MM.1S (cell line): ENCODE measurements at regions not wholly inside any gene's neighbourhood (a gene's known extent, or its start where the extent isn't known, plus 50 kb on each side); places are given as distances from the start of the nearest gene placed in this dataset.

Source experiments
- DNase-seq: peaks from one replicate; pipeline ENCODE4 v3.0.0-alpha.2; 2015
- H2AFZ ChIP-seq: fragments of 300-600 bp; sonication (generic); 2 replicates; pipeline ENCODE4 v1.6.0; 2016; ENCODE audit warnings: antibody characterized with exemption, low read length
- H3F3A ChIP-seq: fragments of 300-600 bp; sonication (generic); 2 replicates; pipeline ENCODE4 v1.6.1; 2016; ENCODE audit warnings: mild to moderate bottlenecking, antibody characterized with exemption, low read length, moderate library complexity, mixed read lengths; ENCODE audit not compliant: insufficient read depth
- H3K27ac ChIP-seq: fragments of 300-600 bp; sonication (generic); 2 replicates; pipeline ENCODE4 v1.5.1; 2016; ENCODE audit warnings: mild to moderate bottlenecking, low read length
- H3K27me3 ChIP-seq: fragments of 300-600 bp; sonication (generic); replicated peaks from 2 replicates; pipeline ENCODE4 v1.6.0; 2016; ENCODE audit warnings: low read length; ENCODE audit not compliant: insufficient read depth
- H3K36me3 ChIP-seq: fragments of 300-600 bp; sonication (generic); replicated peaks from 2 replicates; pipeline ENCODE4 v1.6.1; 2016; ENCODE audit warnings: mild to moderate bottlenecking, low read length, mixed read lengths; ENCODE audit not compliant: insufficient read depth
- H3K4me1 ChIP-seq: fragments of 300-600 bp; sonication (generic); 2 replicates; pipeline ENCODE4 v1.6.1; 2016; ENCODE audit warnings: low read length, mixed read lengths
- H3K4me2 ChIP-seq: fragments of 300-600 bp; sonication (generic); 2 replicates; pipeline ENCODE4 v1.6.0; 2016; ENCODE audit warnings: low read depth, low read length
- H3K4me3 ChIP-seq: fragments of 300-600 bp; sonication (generic); 2 replicates; pipeline ENCODE4 v1.5.1; 2016; ENCODE audit warnings: low read length, mixed read lengths
- H3K79me2 ChIP-seq: fragments of 300-600 bp; sonication (generic); 2 replicates; pipeline ENCODE4 v1.6.1; 2016; ENCODE audit warnings: mixed run types, low read length, mixed read lengths
- H3K9ac ChIP-seq: fragments of 300-600 bp; sonication (generic); 2 replicates; pipeline ENCODE4 v1.6.1; 2016; ENCODE audit warnings: low read length, mixed read lengths
- H3K9me2 ChIP-seq: fragments of 300-600 bp; sonication (generic); replicated peaks from 2 replicates; pipeline ENCODE4 v1.6.1; 2016; ENCODE audit warnings: mild to moderate bottlenecking, low read length, mixed read lengths; ENCODE audit not compliant: insufficient read depth
- H3K9me3 ChIP-seq: fragments of 300-600 bp; sonication (generic); replicated peaks from 2 replicates; pipeline ENCODE4 v1.6.1; 2016; ENCODE audit warnings: mild to moderate bottlenecking, low read length, mixed read lengths; ENCODE audit not compliant: insufficient read depth
- H4K20me1 ChIP-seq: fragments of 300-600 bp; sonication (generic); 2 replicates; pipeline ENCODE4 v1.6.1; 2016; ENCODE audit warnings: mild to moderate bottlenecking, low read length, moderate library complexity, mixed read lengths; ENCODE audit not compliant: insufficient read depth
- CTCF ChIP-seq: fragments of 300-600 bp; sonication (generic); IDR thresholded peaks from 2 replicates; pipeline ENCODE4 v1.5.1; 2016; ENCODE audit warnings: antibody characterized with exemption, low read length, mixed read lengths
- EZH2 ChIP-seq: fragments of 300-600 bp; sonication (generic); optimal IDR thresholded peaks from 2 replicates; pipeline ENCODE3; 2017; ENCODE audit warnings: low read depth, mild to moderate bottlenecking, antibody characterized with exemption, low read length, mixed read lengths
- EZH2phosphoT487 ChIP-seq: fragments of 300-600 bp; sonication (generic); IDR thresholded peaks from 2 replicates; pipeline ENCODE4 v1.6.1; 2018; ENCODE audit warnings: antibody characterized with exemption, low read length

DNA sequence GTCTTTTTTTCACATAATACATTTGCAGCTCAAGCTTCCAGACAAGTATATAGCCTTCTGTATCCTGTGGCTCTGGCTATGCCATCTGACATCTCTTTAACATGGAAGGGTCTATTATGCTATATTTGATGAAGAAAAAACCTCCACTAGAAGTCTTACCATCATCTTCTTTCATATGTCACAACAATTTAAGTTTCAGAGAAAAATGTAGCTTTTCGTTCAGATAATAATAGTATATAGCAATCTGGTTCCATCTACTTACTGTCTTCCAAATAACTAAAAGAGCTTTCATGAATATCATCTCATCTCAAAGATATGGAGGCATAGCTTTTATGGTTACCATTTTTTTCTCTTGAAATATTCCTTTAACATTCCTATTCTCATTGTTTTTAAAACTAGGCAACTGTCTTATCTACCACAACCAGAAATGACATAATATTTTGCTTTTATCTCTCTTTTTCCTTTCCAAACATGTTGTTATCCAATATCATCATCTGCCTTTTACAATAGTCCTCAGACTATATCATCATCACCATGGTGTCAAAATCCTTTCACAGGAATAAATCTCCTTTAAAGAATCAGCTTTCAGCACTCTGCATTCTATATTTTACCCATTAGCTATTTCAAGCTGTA lies 1005.1 kb downstream of the PDHA2 start:
- no peaks in the 10 kb centered on the region for H3K79me2 ChIP-seq
- no peak for TF ChIP-seq EZH2
- TF ChIP-seq EZH2phosphoT487, result no peak
- no peak for TF ChIP-seq CTCF
- no peak for DNase-seq
- H3F3A ChIP-seq, result no peaks in the 10 kb centered on the region
- H3K4me3 ChIP-seq, result no peak overlapping the region
- H3K4me2 ChIP-seq, result no peak overlapping the region
- H3K9me3 ChIP-seq, result no peaks in the 10 kb centered on the region
- no peaks in the 10 kb centered on the region for H3K9me2 ChIP-seq
- no peaks in the 10 kb centered on the region for H4K20me1 ChIP-seq
- no peaks in the 10 kb centered on the region for H3K27me3 ChIP-seq
- H3K27ac ChIP-seq, result no peak overlapping the region
- H3K4me1 ChIP-seq, result no peaks in the 10 kb centered on the region
- H2AFZ ChIP-seq, result no peak overlapping the region
- no peak overlapping the region for H3K9ac ChIP-seq
- H3K36me3 ChIP-seq, result no peaks in the 10 kb centered on the region

GRCh38 chr4:96845819-96846218 lies 1005.9 kb downstream of the PDHA2 start:
- H3K27ac ChIP-seq, result no peak overlapping the region
- H3F3A ChIP-seq, result no peaks in the 10 kb centered on the region
- no peak overlapping the region for H3K4me2 ChIP-seq
- no peaks in the 10 kb centered on the region for H3K4me1 ChIP-seq
- H3K9ac ChIP-seq, result no peak overlapping the region
- no peaks in the 10 kb centered on the region for H3K9me3 ChIP-seq
- no peak for TF ChIP-seq EZH2
- TF ChIP-seq EZH2phosphoT487, result no peak
- TF ChIP-seq CTCF, result no peak
- H3K27me3 ChIP-seq, result no peaks in the 10 kb centered on the region
- no peaks in the 10 kb centered on the region for H4K20me1 ChIP-seq
- no peak for DNase-seq
- H3K9me2 ChIP-seq, result no peaks in the 10 kb centered on the region
- no peak overlapping the region for H2AFZ ChIP-seq
- H3K4me3 ChIP-seq, result no peak overlapping the region
- H3K79me2 ChIP-seq, result no peaks in the 10 kb centered on the region
- H3K36me3 ChIP-seq, result no peaks in the 10 kb centered on the region

DNA sequence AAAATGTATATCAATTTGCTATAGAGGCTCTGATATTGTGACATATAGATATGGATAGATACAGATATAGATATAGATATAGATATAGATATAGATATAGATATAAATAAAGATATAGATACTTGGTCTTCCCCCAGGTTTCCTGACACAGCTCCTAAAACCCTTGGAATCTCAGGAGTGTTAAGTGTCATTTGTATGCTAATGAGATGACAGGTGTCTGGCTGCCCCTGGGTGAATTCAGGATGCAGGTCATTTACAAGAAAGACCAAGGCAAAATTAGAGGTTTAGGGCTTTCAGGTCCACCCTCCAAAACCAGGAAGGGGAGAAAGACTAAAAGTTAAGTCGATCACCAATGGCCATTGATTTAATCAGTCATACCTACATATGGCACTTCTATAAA lies 1034.8 kb downstream of the PDHA2 start:
- H3K27ac ChIP-seq, result no peak overlapping the region
- H3K36me3 ChIP-seq, result no peaks in the 10 kb centered on the region
- no peaks in the 10 kb centered on the region for H3K4me1 ChIP-seq
- no peaks in the 10 kb centered on the region for H3K9me3 ChIP-seq
- no peaks in the 10 kb centered on the region for H3F3A ChIP-seq
- no peak overlapping the region for H3K4me3 ChIP-seq
- H2AFZ ChIP-seq, result no peak overlapping the region
- H3K9ac ChIP-seq, result no peak overlapping the region
- H3K79me2 ChIP-seq, result no peaks in the 10 kb centered on the region
- H3K27me3 ChIP-seq, result no peaks in the 10 kb centered on the region
- TF ChIP-seq CTCF, result no peak
- no peak for TF ChIP-seq EZH2phosphoT487
- no peak for TF ChIP-seq EZH2
- no peaks in the 10 kb centered on the region for H4K20me1 ChIP-seq
- no peak for DNase-seq
- no peak overlapping the region for H3K4me2 ChIP-seq
- no peaks in the 10 kb centered on the region for H3K9me2 ChIP-seq
